K562 (cell line): ENCODE measurements at regions not wholly inside any gene's neighbourhood (a gene's known extent, or its start where the extent isn't known, plus 50 kb on each side); places are given as distances from the start of the nearest gene placed in this dataset.

Experiments
- ATF7 ChIP-seq: fragments of 450-650 bp; IDR thresholded peaks from 2 replicates; pipeline ENCODE4 v1.7.1; 2014; ENCODE audit warnings: mild to moderate bottlenecking, moderate library complexity
- FUS ChIP-seq: fragments of 200-400 bp; formaldehyde crosslinking; optimal IDR thresholded peaks from 2 replicates; pipeline ENCODE3; 2017; ENCODE audit warnings: low read depth, low read length
- HCFC1 ChIP-seq: IDR thresholded peaks from 2 replicates; pipeline ENCODE4 v1.6.1; 2012; ENCODE audit warnings: low read depth, low read length, improper control_type of control experiment
- MEF2A ChIP-seq: IDR thresholded peaks from 2 replicates; pipeline ENCODE4 v1.6.1; 2011; ENCODE audit warnings: low read depth, mild to moderate bottlenecking, low read length, moderate library complexity; ENCODE audit not compliant: control insufficient read depth
- TF ChIP-seq, protein P1 (sequence below), 2 experiments: fragments of 150-350 bp in 1 of 2; IDR thresholded peaks; 2 replicates each; pipeline ENCODE4 v1.6.1; 2012 to 2016; ENCODE audit warnings: low read depth in 2 of 2, low read length in 2 of 2, mild to moderate bottlenecking in 1 of 2, moderate library complexity in 1 of 2
- TF ChIP-seq, protein P2 (sequence below): sonication (generic); IDR thresholded peaks from 2 replicates; pipeline ENCODE4 v1.6.1; 2016
- TF ChIP-seq, protein P3 (sequence below): fragments of 250-450 bp; sonication (Bioruptor Pico); IDR thresholded peaks from 2 replicates; pipeline ENCODE4 v1.4.0; 2020

DNA sequence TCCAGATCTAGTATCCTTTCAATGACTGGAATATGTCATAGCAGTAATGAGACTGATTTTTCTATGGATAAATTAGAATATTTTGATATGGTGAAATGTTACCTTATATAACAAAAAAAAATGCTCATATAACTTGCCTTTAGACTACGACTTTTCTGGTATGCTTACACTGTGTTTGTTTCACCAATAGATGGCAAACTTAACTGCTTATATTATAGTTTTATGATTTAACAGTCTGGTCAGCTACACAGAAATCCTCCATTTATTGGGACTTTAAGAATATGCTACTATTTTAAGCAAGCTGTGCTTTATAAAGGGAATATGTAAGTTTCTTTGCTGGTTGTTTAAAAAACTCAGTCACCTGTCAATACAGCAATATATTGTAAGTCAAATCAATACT is 205.6 kb downstream of the VGLL3 start (continued):
- TF ChIP-seq, protein P1, sequence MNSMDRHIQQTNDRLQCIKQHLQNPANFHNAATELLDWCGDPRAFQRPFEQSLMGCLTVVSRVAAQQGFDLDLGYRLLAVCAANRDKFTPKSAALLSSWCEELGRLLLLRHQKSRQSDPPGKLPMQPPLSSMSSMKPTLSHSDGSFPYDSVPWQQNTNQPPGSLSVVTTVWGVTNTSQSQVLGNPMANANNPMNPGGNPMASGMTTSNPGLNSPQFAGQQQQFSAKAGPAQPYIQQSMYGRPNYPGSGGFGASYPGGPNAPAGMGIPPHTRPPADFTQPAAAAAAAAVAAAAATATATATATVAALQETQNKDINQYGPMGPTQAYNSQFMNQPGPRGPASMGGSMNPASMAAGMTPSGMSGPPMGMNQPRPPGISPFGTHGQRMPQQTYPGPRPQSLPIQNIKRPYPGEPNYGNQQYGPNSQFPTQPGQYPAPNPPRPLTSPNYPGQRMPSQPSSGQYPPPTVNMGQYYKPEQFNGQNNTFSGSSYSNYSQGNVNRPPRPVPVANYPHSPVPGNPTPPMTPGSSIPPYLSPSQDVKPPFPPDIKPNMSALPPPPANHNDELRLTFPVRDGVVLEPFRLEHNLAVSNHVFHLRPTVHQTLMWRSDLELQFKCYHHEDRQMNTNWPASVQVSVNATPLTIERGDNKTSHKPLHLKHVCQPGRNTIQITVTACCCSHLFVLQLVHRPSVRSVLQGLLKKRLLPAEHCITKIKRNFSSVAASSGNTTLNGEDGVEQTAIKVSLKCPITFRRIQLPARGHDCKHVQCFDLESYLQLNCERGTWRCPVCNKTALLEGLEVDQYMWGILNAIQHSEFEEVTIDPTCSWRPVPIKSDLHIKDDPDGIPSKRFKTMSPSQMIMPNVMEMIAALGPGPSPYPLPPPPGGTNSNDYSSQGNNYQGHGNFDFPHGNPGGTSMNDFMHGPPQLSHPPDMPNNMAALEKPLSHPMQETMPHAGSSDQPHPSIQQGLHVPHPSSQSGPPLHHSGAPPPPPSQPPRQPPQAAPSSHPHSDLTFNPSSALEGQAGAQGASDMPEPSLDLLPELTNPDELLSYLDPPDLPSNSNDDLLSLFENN (IDR thresholded peaks at IDR 0.05; ENCODE audit: low read depth in 2 of 2, low read length in 2 of 2), result no peak
- TF ChIP-seq ATF7 (no peak), MEF2A (no peak), HCFC1 (no peak), FUS (no peak)
- TF ChIP-seq, protein P2, sequence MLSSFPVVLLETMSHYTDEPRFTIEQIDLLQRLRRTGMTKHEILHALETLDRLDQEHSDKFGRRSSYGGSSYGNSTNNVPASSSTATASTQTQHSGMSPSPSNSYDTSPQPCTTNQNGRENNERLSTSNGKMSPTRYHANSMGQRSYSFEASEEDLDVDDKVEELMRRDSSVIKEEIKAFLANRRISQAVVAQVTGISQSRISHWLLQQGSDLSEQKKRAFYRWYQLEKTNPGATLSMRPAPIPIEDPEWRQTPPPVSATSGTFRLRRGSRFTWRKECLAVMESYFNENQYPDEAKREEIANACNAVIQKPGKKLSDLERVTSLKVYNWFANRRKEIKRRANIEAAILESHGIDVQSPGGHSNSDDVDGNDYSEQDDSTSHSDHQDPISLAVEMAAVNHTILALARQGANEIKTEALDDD, result no peak
- TF ChIP-seq, protein P3, sequence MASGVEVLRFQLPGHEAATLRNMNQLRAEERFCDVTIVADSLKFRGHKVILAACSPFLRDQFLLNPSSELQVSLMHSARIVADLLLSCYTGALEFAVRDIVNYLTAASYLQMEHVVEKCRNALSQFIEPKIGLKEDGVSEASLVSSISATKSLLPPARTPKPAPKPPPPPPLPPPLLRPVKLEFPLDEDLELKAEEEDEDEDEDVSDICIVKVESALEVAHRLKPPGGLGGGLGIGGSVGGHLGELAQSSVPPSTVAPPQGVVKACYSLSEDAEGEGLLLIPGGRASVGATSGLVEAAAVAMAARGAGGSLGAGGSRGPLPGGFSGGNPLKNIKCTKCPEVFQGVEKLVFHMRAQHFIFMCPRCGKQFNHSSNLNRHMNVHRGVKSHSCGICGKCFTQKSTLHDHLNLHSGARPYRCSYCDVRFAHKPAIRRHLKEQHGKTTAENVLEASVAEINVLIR (CRISPR knock-in tag), result no peak
